ENCODE measurements at regions not wholly inside any gene's neighbourhood (a gene's known extent, or its start where the extent isn't known, plus 50 kb on each side); places are given as distances from the start of the nearest gene placed in this dataset.

GRCh38 chr11:26777372-26777808 is 55.5 kb upstream of the SLC5A12 start:
- Histone ChIP-seq H4K20me1 (ENCODE audit: insufficient read depth, low read length) (no peaks in the 10 kb centered on the region), H3K27me3 (ENCODE audit: control insufficient read depth in 1 of 2, insufficient read depth in 2 of 2, low read length in 2 of 2) (no peaks in the 10 kb centered on the region; a peak in 1 of 5 replicates), H3K9ac (ENCODE audit: insufficient read depth, low read depth, low read length) (no peak overlapping the region), H3K36me3 (replicated peaks in 1 of 2; ENCODE audit: control insufficient read depth in 1 of 2, insufficient read depth in 2 of 2, low read length in 2 of 2) (no peaks in the 10 kb centered on the region), H3K4me3 (replicated peaks in 1 of 3; ENCODE audit: insufficient read depth in 1 of 3, low read depth in 2 of 3, low read length in 3 of 3) (no peak overlapping the region), H2AFZ (ENCODE audit: low read length) (no peak overlapping the region), H3K4me1 (ENCODE audit: insufficient read depth, low read length) (no peaks in the 10 kb centered on the region), H3K9me3 (ENCODE audit: low read length) (no peaks in the 10 kb centered on the region), H3K27ac (ENCODE audit: extremely low read length, insufficient read depth, low read length) (no peak overlapping the region), H3K4me2 (ENCODE audit: low read depth, low read length) (no peak overlapping the region), H3K79me2 (ENCODE audit: insufficient read depth, low read length) (no peaks in the 10 kb centered on the region)
- CTCF ChIA-PET (ENCODE audit: low intra/inter-chr PET ratio, low total read pairs): no interaction called here
- POLR2A ChIA-PET: no interaction called here
- ATAC-seq: no peak
- WGBS (ENCODE audit: low lambda C conversion rate): 0% methylated on average over 5 of the region's 5 CpGs
- intact Hi-C loops (cut with micrococcal nuclease; ENCODE audit: unreplicated experiment): no loop called here
- no peak for DNase-seq (ENCODE audit: low spot score)
- no TSS peak for BruUV-seq (replicated peaks)
- no peak for FAIRE-seq
- 0 out of 2 replicates have a peak, but pooled peaks have one; percentile 19 for TF ChIP-seq MAFF (IDR thresholded peaks at IDR 0.05; ENCODE audit: low read depth, low read length)
- TF ChIP-seq, protein P1, sequence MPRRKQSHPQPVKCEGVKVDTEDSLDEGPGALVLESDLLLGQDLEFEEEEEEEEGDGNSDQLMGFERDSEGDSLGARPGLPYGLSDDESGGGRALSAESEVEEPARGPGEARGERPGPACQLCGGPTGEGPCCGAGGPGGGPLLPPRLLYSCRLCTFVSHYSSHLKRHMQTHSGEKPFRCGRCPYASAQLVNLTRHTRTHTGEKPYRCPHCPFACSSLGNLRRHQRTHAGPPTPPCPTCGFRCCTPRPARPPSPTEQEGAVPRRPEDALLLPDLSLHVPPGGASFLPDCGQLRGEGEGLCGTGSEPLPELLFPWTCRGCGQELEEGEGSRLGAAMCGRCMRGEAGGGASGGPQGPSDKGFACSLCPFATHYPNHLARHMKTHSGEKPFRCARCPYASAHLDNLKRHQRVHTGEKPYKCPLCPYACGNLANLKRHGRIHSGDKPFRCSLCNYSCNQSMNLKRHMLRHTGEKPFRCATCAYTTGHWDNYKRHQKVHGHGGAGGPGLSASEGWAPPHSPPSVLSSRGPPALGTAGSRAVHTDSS (CRISPR knock-in tag; conservative IDR thresholded peaks at IDR 0.05): no peak
- TF ChIP-seq HNRNPK (IDR thresholded peaks at IDR 0.05; ENCODE audit: low read depth, low read length, poor library complexity, severe bottlenecking): no peak
- peak; percentile 42 to 62; a peak in 2 of 4 replicates for TF ChIP-seq MAFK (conservative IDR thresholded peaks at IDR 0.05 in 1 of 2, IDR thresholded peaks at IDR 0.05 in 1 of 2; ENCODE audit: low read length in 2 of 2)
- in situ Hi-C loops (cut with HindIII; ENCODE audit: extremely low pct_ligation_motif_present, low pct_unique_long_range_greater_than_20kb): no loop called here

DNA sequence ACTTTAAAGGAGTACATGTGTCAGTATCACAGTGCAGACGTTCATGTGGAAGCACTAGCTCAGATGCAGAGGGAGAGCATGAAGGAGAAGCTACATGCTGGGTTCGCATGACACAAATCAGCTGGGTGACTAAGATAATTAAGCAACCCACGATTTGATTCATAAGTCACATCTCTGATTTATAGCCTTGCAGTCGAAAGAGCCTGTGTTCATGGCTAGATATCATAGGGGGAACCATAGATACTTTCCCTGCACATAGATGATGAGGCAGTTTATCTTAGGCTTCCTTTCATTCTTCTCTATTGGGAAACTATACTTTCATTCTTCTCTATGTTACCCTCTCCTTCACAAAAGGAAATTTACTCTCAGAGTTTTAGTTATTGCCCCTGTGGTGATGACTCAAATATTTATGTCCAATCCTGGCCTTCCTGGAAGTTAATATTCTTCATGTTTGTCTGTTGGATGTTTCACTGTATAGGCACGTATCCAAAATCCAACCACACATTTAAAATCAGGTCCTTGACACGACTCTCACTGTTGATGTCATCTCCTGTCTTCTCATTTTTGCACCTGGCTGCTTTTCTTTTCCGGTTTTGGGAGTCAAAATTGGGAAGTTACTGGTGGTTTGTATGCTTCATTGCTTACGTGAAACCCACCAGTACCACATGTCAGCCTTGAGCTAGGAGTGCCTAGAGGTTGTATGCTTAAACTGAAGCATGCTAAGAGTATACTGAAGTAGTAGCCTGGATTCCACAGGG is 56.3 kb upstream of the SLC5A12 start:
- intact Hi-C loops (cut with micrococcal nuclease; ENCODE audit: unreplicated experiment) (no loop called here), in situ Hi-C loops (cut with HindIII; ENCODE audit: extremely low pct_ligation_motif_present, low pct_unique_long_range_greater_than_20kb) (no loop called here)
- FAIRE-seq (no peak), DNase-seq (ENCODE audit: low spot score) (no peak), ATAC-seq (no peak)
- Histone ChIP-seq H3K4me1 (ENCODE audit: insufficient read depth, low read length) (no peaks in the 10 kb centered on the region), H3K27ac (ENCODE audit: extremely low read length, insufficient read depth, low read length) (no peak overlapping the region), H3K9me3 (ENCODE audit: low read length) (no peaks in the 10 kb centered on the region), H3K79me2 (ENCODE audit: insufficient read depth, low read length) (no peaks in the 10 kb centered on the region), H2AFZ (ENCODE audit: low read length) (no peak overlapping the region), H3K36me3 (replicated peaks in 1 of 2; ENCODE audit: control insufficient read depth in 1 of 2, insufficient read depth in 2 of 2, low read length in 2 of 2) (no peaks in the 10 kb centered on the region), H3K4me3 (replicated peaks in 1 of 3; ENCODE audit: insufficient read depth in 1 of 3, low read depth in 2 of 3, low read length in 3 of 3) (no peak overlapping the region), H3K4me2 (ENCODE audit: low read depth, low read length) (no peak overlapping the region), H3K9ac (ENCODE audit: insufficient read depth, low read depth, low read length) (no peak overlapping the region), H3K27me3 (ENCODE audit: control insufficient read depth in 1 of 2, insufficient read depth in 2 of 2, low read length in 2 of 2) (no peaks in the 10 kb centered on the region; a peak in 1 of 5 replicates), H4K20me1 (ENCODE audit: insufficient read depth, low read length) (no peaks in the 10 kb centered on the region)
- 4% methylated on average over 8 of the region's 8 CpGs for WGBS (ENCODE audit: low lambda C conversion rate)
- ChIA-PET CTCF (ENCODE audit: low intra/inter-chr PET ratio, low total read pairs) (no interaction called here), POLR2A (no interaction called here)
- BruUV-seq (replicated peaks): no TSS peak
- no peak for TF ChIP-seq ZSCAN22 (CRISPR knock-in tag; IDR thresholded peaks at IDR 0.05)
- TF ChIP-seq, protein P2, sequence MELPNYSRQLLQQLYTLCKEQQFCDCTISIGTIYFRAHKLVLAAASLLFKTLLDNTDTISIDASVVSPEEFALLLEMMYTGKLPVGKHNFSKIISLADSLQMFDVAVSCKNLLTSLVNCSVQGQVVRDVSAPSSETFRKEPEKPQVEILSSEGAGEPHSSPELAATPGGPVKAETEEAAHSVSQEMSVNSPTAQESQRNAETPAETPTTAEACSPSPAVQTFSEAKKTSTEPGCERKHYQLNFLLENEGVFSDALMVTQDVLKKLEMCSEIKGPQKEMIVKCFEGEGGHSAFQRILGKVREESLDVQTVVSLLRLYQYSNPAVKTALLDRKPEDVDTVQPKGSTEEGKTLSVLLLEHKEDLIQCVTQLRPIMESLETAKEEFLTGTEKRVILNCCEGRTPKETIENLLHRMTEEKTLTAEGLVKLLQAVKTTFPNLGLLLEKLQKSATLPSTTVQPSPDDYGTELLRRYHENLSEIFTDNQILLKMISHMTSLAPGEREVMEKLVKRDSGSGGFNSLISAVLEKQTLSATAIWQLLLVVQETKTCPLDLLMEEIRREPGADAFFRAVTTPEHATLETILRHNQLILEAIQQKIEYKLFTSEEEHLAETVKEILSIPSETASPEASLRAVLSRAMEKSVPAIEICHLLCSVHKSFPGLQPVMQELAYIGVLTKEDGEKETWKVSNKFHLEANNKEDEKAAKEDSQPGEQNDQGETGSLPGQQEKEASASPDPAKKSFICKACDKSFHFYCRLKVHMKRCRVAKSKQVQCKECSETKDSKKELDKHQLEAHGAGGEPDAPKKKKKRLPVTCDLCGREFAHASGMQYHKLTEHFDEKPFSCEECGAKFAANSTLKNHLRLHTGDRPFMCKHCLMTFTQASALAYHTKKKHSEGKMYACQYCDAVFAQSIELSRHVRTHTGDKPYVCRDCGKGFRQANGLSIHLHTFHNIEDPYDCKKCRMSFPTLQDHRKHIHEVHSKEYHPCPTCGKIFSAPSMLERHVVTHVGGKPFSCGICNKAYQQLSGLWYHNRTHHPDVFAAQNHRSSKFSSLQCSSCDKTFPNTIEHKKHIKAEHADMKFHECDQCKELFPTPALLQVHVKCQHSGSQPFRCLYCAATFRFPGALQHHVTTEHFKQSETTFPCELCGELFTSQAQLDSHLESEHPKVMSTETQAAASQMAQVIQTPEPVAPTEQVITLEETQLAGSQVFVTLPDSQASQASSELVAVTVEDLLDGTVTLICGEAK (IDR thresholded peaks at IDR 0.05): no peak
- TF ChIP-seq, protein P2 (CRISPR knock-in tag; IDR thresholded peaks at IDR 0.05): no peak

All from HepG2 (cell line).